H9 (cell line): ENCODE measurements at regions not wholly inside any gene's neighbourhood (a gene's known extent, or its start where the extent isn't known, plus 50 kb on each side); places are given as distances from the start of the nearest gene placed in this dataset.

Experiments
- DNase-seq: peaks from one replicate; pipeline ENCODE4 v3.0.0-alpha.2; 2017
- H2AFZ ChIP-seq: one replicate; pipeline ENCODE4 v1.6.1; 2013; ENCODE audit warnings: mild to moderate bottlenecking, low read length, control low read depth, moderate library complexity
- H2AK5ac ChIP-seq: 2 replicates; pipeline ENCODE4 v1.6.1; 2013; ENCODE audit warnings: low read length, control low read depth, mixed read lengths; ENCODE audit not compliant: insufficient read length
- H2BK120ac ChIP-seq: one replicate; pipeline ENCODE4 v1.6.1; 2013; ENCODE audit warnings: low read depth, mild to moderate bottlenecking, low read length, control low read depth, inconsistent platforms; ENCODE audit not compliant: poor library complexity, severe bottlenecking
- H2BK12ac ChIP-seq: 2 replicates; pipeline ENCODE4 v1.6.1; 2013; ENCODE audit warnings: low read length, control low read depth, mixed read lengths, low read depth; ENCODE audit not compliant: insufficient read length
- H2BK15ac ChIP-seq: 2 replicates; pipeline ENCODE4 v1.6.1; 2013; ENCODE audit warnings: low read depth, low read length, control low read depth
- H2BK20ac ChIP-seq: one replicate; pipeline ENCODE4 v1.6.1; 2013; ENCODE audit warnings: low read depth, mild to moderate bottlenecking, low read length, control low read depth, inconsistent platforms; ENCODE audit not compliant: poor library complexity, severe bottlenecking
- H2BK5ac ChIP-seq: 2 replicates; pipeline ENCODE4 v1.6.1; 2013; ENCODE audit warnings: low read length, control low read depth, mixed read lengths; ENCODE audit not compliant: insufficient read length
- H3K14ac ChIP-seq: 2 replicates; pipeline ENCODE4 v1.6.1; 2013; ENCODE audit warnings: low read length, control low read depth; ENCODE audit not compliant: insufficient read depth
- H3K18ac ChIP-seq: 2 replicates; pipeline ENCODE4 v1.6.1; 2013; ENCODE audit warnings: low read depth, mild to moderate bottlenecking, mixed read lengths, low read length, control low read depth; ENCODE audit not compliant: insufficient read length
- H3K23ac ChIP-seq: 2 replicates; pipeline ENCODE4 v1.6.1; 2013; ENCODE audit warnings: low read length, control low read depth, mixed read lengths, low read depth; ENCODE audit not compliant: insufficient read length
- H3K23me2 ChIP-seq: 2 replicates; pipeline ENCODE4 v1.6.1; 2013; ENCODE audit warnings: low read depth, mild to moderate bottlenecking, mixed read lengths, low read length, control low read depth; ENCODE audit not compliant: insufficient read length, poor library complexity, severe bottlenecking
- H3K27ac ChIP-seq: 2 replicates; pipeline ENCODE4 v1.5.1; 2013; ENCODE audit warnings: low read length, control low read depth, mixed read lengths, low read depth; ENCODE audit not compliant: insufficient read length
- H3K27me3 ChIP-seq: 2 replicates; pipeline ENCODE4 v1.6.1; 2013; ENCODE audit warnings: low read length, control low read depth, inconsistent platforms; ENCODE audit not compliant: insufficient read depth
- H3K4ac ChIP-seq: 2 replicates; pipeline ENCODE4 v1.6.1; 2013; ENCODE audit warnings: low read depth, mild to moderate bottlenecking, control low read depth, inconsistent platforms, low read length, moderate library complexity
- H3K4me1 ChIP-seq: 2 replicates; pipeline ENCODE4 v1.6.1; 2013; ENCODE audit warnings: low read length, control low read depth, inconsistent platforms; ENCODE audit not compliant: insufficient read depth
- H3K4me2 ChIP-seq: 2 replicates; pipeline ENCODE4 v1.6.1; 2013; ENCODE audit warnings: low read length, control low read depth, mixed read lengths; ENCODE audit not compliant: insufficient read length, insufficient read depth
- H3K56ac ChIP-seq: 2 replicates; pipeline ENCODE4 v1.6.1; 2013; ENCODE audit warnings: low read depth, mild to moderate bottlenecking, mixed read lengths, low read length, control low read depth; ENCODE audit not compliant: insufficient read length
- H3K79me1 ChIP-seq: 2 replicates; pipeline ENCODE4 v1.6.1; 2013; ENCODE audit warnings: low read depth, mild to moderate bottlenecking, moderate library complexity, low read length, control low read depth, inconsistent platforms; ENCODE audit not compliant: insufficient read depth, poor library complexity, severe bottlenecking
- H3K79me2 ChIP-seq: 2 replicates; pipeline ENCODE4 v1.6.1; 2013; ENCODE audit warnings: low read length, control low read depth, inconsistent platforms; ENCODE audit not compliant: insufficient read depth
- H3K9ac ChIP-seq: 2 replicates; pipeline ENCODE4 v1.6.1; 2013; ENCODE audit warnings: low read length, control low read depth, mixed read lengths; ENCODE audit not compliant: insufficient read length; ENCODE audit errors: extremely low read depth
- H3K9me3 ChIP-seq: one replicate; pipeline ENCODE4 v1.6.1; 2013; ENCODE audit warnings: low read depth, low read length, inconsistent platforms; ENCODE audit not compliant: control insufficient read depth
- H3T11ph ChIP-seq: one replicate; pipeline ENCODE4 v1.6.1; 2013; ENCODE audit warnings: mild to moderate bottlenecking, low read length, control low read depth, inconsistent platforms
- H4K20me1 ChIP-seq: one replicate; pipeline ENCODE4 v1.6.1; 2013; ENCODE audit not compliant: control insufficient read depth, insufficient read length, insufficient read depth
- H4K5ac ChIP-seq: 2 replicates; pipeline ENCODE4 v1.6.1; 2013; ENCODE audit warnings: low read depth, mild to moderate bottlenecking, mixed read lengths, low read length, control low read depth; ENCODE audit not compliant: insufficient read length
- H4K8ac ChIP-seq: replicated peaks from 2 replicates; pipeline ENCODE4 v1.6.1; 2013; ENCODE audit warnings: low read length, control low read depth, mixed read lengths, low read depth; ENCODE audit not compliant: insufficient read length
- H4K91ac ChIP-seq: 2 replicates; pipeline ENCODE4 v1.6.1; 2013; ENCODE audit warnings: low read depth, mild to moderate bottlenecking, moderate library complexity, mixed read lengths, low read length, control low read depth; ENCODE audit not compliant: insufficient read length
- H3K27ac Mint-ChIP-seq, 3 experiments: 2 replicates in 2 of 3; 3 replicates in 1 of 3; pipeline ENCODE4 v1.8.0; 2020 to 2021; ENCODE audit warnings: mixed read lengths in 3 of 3, mild to moderate bottlenecking in 1 of 3, moderate library complexity in 1 of 3
- H3K27me3 Mint-ChIP-seq: 2 replicates; pipeline ENCODE4 v1.8.0; 2021; ENCODE audit warnings: low read depth, mild to moderate bottlenecking, moderate library complexity, mixed read lengths
- H3K36me3 Mint-ChIP-seq, 3 experiments: 2 replicates in 2 of 3; 3 replicates in 1 of 3; pipeline ENCODE4 v1.8.0; 2020 to 2021; ENCODE audit warnings: low read depth in 3 of 3, mixed read lengths in 3 of 3; ENCODE audit not compliant: insufficient read depth in 1 of 3
- H3K4me1 Mint-ChIP-seq, 2 experiments: 2 replicates each; pipeline ENCODE4 v1.8.0; 2020; ENCODE audit warnings: mixed read lengths in 2 of 2
- H3K4me3 Mint-ChIP-seq, 2 experiments: 2 replicates in 1 of 2; 3 replicates in 1 of 2; pipeline ENCODE4 v1.8.0; 2020 to 2021; ENCODE audit warnings: mild to moderate bottlenecking in 2 of 2, mixed read lengths in 2 of 2, moderate library complexity in 1 of 2
- H3K9me3 Mint-ChIP-seq, 2 experiments: 2 replicates in 1 of 2; 3 replicates in 1 of 2; pipeline ENCODE4 v1.8.0; 2020; ENCODE audit warnings: mild to moderate bottlenecking in 2 of 2, mixed read lengths in 2 of 2, moderate library complexity in 1 of 2
- WGBS: extraction: QIAGEN DNeasy Blood & Tissue Kit; methylation state at CpG from one replicate; pipeline ENCODE4 v1.1.7; 2013; ENCODE audit warnings: missing lambda C conversion rate, low lambda C conversion rate, mixed read lengths; ENCODE audit not compliant: insufficient read length; ENCODE audit errors: extremely low coverage; 5-methylcytosine and 5-hydroxymethylcytosine counted together
- TF ChIP-seq, protein P1 (sequence below): fragments of 200-600 bp; sonication (generic); conservative IDR thresholded peaks from 3 replicates; pipeline ENCODE4 v1.8.0; 2021; ENCODE audit warnings: antibody characterized with exemption, mild to moderate bottlenecking

DNA sequence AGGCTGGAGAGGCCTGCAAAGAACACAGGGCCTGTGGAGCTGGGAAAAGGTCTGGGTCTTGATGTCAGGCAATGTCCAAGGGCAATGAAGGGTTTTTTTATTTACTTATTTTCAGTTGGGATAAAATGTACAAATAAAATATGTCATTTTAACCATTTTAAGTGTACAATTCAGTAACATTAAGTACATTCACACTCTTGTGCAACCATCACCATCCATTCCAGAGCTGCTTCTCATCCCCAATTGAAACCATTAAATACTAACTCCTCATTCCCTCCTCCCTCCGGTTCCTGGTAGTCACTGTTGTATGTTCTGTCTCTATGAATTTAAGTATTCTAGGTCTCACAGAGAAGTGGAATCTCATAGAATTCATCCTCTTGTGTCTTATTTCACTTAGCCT, 444.7 kb downstream of the HS3ST3B1 start:
- no peaks in the 10 kb centered on the region for H3K9me3 ChIP-seq
- no peak overlapping the region for H2AFZ ChIP-seq
- no peak overlapping the region for H4K5ac ChIP-seq
- no peak overlapping the region for H2BK120ac ChIP-seq
- H3T11ph ChIP-seq = no peak overlapping the region
- H3K4me1 ChIP-seq = no peaks in the 10 kb centered on the region; the same call in 1 of the 2 replicates
- TF ChIP-seq, protein P1, sequence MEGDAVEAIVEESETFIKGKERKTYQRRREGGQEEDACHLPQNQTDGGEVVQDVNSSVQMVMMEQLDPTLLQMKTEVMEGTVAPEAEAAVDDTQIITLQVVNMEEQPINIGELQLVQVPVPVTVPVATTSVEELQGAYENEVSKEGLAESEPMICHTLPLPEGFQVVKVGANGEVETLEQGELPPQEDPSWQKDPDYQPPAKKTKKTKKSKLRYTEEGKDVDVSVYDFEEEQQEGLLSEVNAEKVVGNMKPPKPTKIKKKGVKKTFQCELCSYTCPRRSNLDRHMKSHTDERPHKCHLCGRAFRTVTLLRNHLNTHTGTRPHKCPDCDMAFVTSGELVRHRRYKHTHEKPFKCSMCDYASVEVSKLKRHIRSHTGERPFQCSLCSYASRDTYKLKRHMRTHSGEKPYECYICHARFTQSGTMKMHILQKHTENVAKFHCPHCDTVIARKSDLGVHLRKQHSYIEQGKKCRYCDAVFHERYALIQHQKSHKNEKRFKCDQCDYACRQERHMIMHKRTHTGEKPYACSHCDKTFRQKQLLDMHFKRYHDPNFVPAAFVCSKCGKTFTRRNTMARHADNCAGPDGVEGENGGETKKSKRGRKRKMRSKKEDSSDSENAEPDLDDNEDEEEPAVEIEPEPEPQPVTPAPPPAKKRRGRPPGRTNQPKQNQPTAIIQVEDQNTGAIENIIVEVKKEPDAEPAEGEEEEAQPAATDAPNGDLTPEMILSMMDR = no peak
- no peak overlapping the region for H3K4me2 ChIP-seq
- H3K79me2 ChIP-seq = no peaks in the 10 kb centered on the region
- no peak overlapping the region for H3K14ac ChIP-seq
- no peaks in the 10 kb centered on the region for H3K27me3 ChIP-seq
- no peak overlapping the region for H3K9ac ChIP-seq
- no peak overlapping the region for H2BK20ac ChIP-seq
- no peak overlapping the region for H2BK15ac ChIP-seq
- H3K23me2 ChIP-seq = no peaks in the 10 kb centered on the region
- Mint-ChIP-seq H3K4me1 (peaks cover 10% of the 10 kb centered on the region in 2 experiments), H3K36me3 (no peaks in the 10 kb centered on the region), H3K27ac (no peak overlapping the region), H3K4me3 (no peak overlapping the region), H3K9me3 (no peaks in the 10 kb centered on the region), H3K27me3 (no peaks in the 10 kb centered on the region)
- H3K23ac ChIP-seq = no peak overlapping the region
- no peak overlapping the region for H3K27ac ChIP-seq
- H4K91ac ChIP-seq = no peak overlapping the region
- no peaks in the 10 kb centered on the region for H4K20me1 ChIP-seq
- no peaks in the 10 kb centered on the region for H3K79me1 ChIP-seq
- no peak for DNase-seq
- H2AK5ac ChIP-seq = no peak overlapping the region
- H3K18ac ChIP-seq = no peak overlapping the region
- H2BK12ac ChIP-seq = no peak overlapping the region
- H3K56ac ChIP-seq = no peak overlapping the region
- H4K8ac ChIP-seq = no peak overlapping the region
- no CpG with 5 or more reads among the region's 1 CpG for WGBS
- no peak overlapping the region for H3K4ac ChIP-seq
- no peak overlapping the region for H2BK5ac ChIP-seq
